ENCODE measurements at regions not wholly inside any gene's neighbourhood (a gene's known extent, or its start where the extent isn't known, plus 50 kb on each side); places are given as distances from the start of the nearest gene placed in this dataset.

- DNase-seq = no peak
Observed at GRCh38 chr2:129713337-129713736, 266.1 kb upstream of the RAB6C start.

DNA sequence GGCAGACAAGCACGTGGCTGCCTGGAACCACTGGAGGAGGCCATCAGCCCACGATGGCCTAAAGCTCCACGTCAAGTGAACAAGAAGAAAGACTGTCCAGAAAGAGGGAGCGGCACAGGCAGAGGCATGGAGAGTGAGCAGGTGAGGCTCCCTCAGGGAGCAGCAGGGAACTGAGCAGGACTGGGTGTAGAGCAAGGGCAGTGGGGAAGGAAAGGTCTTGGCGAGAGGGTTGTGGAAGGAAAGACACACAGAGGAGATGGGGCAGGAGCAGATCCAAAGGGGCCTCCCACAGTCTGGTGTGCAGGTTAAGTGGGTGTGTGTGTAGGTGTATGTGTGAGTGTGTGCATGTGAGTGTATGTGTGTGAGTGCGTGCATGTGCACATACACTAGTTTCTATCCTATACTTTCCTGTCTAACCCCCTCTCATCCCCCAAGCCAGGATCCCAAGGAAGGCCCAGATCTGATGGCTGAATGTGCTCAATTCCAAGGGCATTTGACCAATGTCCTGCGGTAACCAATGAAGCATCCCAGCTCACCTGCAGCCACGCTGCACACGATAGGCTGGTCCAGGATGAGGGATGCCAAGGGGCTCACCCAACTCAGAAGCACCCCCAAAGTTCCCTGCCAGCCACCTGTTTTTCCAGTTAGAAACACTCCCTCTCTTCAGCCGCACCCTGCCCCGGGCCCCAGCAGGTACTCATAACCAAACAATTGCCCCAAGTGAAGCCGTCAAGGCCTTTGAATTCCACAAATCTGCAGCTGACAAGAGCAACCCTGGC, 262.5 kb upstream of the RAB6C start:
- DNase-seq = no peak

DNA sequence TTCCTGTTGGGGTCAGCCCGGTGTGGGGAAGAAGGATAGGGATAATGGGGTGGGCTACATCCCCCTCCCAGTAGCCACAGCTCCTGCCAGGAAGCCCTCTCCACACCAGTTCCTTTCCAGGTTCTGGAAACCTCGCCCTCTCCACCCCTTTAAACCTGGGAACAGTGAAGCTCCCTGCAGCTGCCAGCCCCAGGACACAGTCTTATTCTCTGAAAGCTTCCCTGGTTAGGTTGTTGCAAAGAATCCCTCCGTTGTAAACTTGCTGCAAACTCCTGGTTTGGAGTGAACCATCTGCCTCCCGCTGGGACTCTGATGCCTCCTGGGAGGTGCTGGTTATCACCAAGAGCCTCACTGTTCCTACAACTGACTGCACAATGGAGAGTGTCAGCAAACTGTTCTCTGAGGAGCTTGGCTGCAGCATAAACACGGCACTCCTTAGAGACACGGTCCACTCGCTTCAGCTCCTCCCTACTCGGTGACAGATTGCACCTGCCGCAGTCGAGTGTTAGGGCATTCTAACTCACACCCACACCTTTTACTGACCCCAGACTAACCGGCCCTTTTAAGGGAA, 261.8 kb upstream of the RAB6C start:
- DNase-seq = no peak

GRCh38 chr2:129719335-129719734, 260.1 kb upstream of the RAB6C start:
- DNase-seq = no peak

DNA sequence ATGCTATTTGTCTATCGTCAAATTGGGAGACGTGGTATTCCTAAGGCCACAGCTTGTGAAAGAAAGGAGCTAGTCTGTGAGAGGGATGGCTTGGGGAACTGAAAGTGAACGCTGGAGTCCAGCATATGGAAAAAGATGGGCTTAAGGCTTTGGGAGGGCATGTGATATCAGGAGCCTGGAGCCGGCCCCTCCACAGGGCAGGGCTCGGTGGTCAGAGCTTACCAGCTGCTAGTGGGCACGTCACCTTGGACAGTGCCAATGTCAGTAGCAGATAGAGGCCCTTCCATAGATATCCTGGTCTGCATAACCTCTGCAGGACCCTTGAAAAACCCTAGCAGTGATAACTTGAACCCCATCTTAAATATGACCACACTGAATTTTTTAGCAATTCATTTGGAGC, 259.1 kb upstream of the RAB6C start:
- no peak for DNase-seq

- no peak for DNase-seq
Observed at GRCh38 chr2:129720761-129721160, 258.7 kb upstream of the RAB6C start.

DNA sequence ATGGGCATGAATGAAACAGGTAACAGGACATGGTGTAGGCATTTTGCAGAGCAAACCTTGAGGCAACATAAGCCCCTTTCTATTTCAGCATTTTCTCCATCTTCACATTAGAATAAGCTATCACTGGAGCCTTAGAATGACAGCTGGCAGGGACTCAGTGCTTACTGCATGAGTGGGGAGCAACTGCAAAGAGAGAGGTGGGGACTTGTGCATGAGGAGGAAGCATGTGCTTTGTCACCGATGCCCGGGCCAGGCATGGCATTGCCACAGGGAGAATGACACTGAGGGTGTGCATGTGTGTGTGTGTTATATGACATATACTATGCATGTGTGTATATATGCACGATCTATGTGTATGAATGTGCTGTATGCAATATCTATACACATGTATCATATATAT, 258.2 kb upstream of the RAB6C start:
- no peak for DNase-seq

DNA sequence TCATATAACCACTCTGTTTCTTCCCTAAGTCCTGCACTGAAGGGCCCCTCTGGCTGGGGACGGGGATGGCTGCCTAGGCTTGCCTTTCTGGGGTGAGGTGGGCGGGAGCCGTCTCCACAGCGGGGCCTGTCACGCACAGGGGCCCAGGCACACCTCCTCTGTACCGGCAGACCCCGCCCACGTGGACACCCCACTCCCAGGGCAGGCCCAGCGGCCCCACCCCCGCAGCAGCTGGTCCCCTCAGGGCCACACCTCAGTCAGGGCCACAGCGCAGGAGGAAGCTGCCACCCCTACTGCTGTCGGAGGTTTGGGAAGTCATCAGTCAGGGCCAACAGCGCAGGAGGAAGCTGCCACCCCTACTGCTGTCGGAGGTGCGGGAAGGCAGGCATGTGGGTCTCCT, 257.6 kb upstream of the RAB6C start:
- no peak for DNase-seq

- no peak for DNase-seq
Observed at GRCh38 chr2:129722306-129723019, 257.0 kb upstream of the RAB6C start.

- no peak for DNase-seq
Observed at GRCh38 chr2:129723277-129724020, 256.0 kb upstream of the RAB6C start.

- no peak for DNase-seq
Observed at GRCh38 chr2:129724021-129724757, 255.3 kb upstream of the RAB6C start.

DNA sequence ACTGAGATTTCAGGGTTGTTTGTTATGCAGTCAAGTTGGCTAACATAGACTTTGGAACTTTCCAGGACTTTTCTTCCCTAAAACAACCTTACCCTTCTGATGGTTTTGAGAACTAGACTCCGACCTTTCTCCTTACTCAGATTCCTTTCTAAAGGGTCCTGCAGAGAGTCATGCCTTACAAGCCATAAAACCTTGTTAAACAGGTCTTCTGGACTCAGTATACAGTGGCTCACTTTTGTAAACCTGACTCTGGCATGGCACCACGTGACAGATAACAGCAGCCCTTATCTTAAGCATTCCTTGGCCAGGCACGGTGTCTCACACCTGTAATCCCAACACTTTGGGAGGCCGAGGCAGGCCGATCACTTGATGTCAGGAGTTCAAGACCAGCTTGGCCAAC, 253.2 kb upstream of the RAB6C start:
- no peak for DNase-seq

- DNase-seq = no peak
Observed at GRCh38 chr2:129727286-129727685, 252.2 kb upstream of the RAB6C start.

GRCh38 chr2:129728035-129728972, 251.2 kb upstream of the RAB6C start:
- no peak for DNase-seq

GRCh38 chr2:129729011-129729410, 250.5 kb upstream of the RAB6C start:
- DNase-seq = no peak

DNA sequence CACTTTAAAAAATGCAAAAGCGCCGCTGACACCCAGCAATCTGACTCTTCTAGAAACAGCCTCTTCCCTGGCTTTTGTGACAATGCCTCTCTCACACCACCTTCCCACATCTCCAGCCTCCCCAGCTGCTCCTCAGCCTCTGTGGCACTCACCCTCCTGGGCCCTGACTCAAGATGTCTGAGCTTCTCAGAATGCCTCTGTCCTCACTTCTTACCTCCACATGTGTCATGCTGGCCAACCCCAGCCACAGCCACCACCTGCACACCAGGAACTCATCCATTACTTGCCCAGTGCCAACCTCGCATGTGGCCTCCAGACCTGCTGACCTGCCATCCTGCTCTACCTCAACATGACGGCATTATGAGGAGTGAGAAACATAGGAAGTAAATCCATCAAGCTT, 249.8 kb upstream of the RAB6C start:
- DNase-seq = no peak

DNA sequence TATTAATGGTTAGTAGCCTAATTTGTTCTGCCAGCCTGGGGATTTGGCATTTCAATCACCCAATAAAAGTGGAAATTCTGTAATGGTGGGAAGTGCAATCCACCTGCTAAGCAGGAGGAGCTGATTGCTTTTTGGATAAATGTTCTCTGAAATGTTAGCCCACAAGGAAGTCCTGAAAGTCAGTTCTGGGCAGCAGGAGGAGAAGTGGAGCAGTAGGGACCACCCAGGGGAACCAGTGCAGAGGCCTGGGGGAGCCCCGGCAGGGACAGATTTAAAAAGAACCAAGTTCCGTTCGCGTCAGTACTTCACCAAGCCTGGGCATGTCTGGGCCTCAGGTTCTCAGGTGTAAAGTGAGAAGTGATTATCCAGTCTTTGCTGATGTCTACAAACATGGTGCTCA, 248.5 kb upstream of the RAB6C start:
- DNase-seq = no peak

- DNase-seq = no peak
Observed at GRCh38 chr2:129731907-129732629, 247.4 kb upstream of the RAB6C start.

DNA sequence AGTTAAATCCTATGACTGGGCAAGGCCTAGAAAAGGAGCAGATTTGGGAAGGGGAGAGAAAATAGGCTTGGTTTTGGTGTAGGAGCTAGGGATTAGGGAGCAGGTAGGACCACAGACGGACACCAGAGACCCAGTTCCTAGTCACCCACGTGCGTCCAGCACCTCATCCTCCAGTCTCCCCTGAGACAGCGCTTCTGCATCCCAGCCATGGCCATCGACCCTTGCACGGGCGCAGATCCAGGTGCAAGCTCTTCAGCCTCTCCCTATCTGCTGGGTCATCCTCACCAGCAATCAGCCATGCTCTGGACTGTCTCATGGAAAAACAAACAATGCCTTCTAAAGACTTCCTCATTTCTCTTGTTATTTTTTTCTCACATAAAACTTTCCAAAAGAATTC, 246.8 kb upstream of the RAB6C start:
- DNase-seq = no peak

DNA sequence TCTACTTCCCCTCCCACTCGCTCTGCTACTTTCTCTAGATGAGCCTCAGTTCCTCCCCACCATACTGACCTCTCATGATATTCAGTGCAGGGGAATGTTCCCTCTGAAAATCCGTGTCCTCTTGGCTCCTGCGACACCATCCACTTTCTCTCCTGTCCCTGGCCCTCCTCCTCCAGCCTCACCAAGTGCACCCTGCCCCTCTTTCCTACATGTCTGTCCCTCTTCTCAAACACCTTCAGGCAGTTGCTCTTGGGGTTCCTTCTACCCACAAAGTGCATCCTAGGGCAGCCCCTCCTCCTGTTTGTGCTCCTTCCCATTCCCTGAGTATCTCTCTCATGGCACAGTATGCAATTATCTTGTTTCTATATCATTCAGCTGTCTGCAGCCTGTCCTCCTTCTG, 246.4 kb upstream of the RAB6C start:
- no peak for DNase-seq

All from tongue (tissue), 1 donor.